ENCODE measurements at regions not wholly inside any gene's neighbourhood (a gene's known extent, or its start where the extent isn't known, plus 50 kb on each side); places are given as distances from the start of the nearest gene placed in this dataset.

DNA sequence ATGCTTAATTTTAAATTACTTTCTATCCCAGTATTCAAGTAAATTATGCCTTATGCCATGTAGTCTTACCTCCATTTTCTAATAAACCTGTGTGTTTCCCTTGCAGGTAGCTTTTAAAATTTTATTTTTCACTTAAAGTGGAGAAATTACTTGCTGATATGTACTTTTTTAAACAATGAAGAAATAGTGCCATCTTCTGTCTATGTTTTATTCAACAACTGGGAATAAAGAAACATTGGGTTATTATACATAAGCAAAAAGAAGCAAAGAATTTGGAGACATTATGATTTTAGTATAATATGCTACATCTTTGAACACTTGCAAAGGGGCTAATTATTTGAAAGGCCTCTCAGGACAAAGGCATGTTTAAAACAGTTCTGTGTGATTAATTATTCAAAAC, 1912.9 kb downstream of the MRPL39 start:
- ChIA-PET POLR2A (no interaction called here), CTCF (interaction anchor here (0.7 kb wide), 1 partner anchor 678 kb away, joined by 4 read pairs; no protein-coding TSS in a partner anchor)
- Histone ChIP-seq H3K27ac (ENCODE audit: extremely low read depth, low read depth, low read length) (no peak overlapping the region), H3K9me3 (ENCODE audit: control insufficient read depth, insufficient read depth, low read depth, low read length) (no peaks in the 10 kb centered on the region), H3K4me3 (ENCODE audit: low read depth, low read length) (no peak overlapping the region), H3K4me1 (ENCODE audit: control insufficient read depth, insufficient read depth, low read length) (no peaks in the 10 kb centered on the region), H3K36me3 (ENCODE audit: control insufficient read depth in 2 of 2, insufficient read depth in 1 of 2, low read length in 2 of 2) (no peaks in the 10 kb centered on the region)
- TF ChIP-seq MEIS1 (CRISPR knock-in tag; IDR thresholded peaks at IDR 0.05; ENCODE audit: borderline replicate concordance): no peak
- TF ChIP-seq, protein P1, sequence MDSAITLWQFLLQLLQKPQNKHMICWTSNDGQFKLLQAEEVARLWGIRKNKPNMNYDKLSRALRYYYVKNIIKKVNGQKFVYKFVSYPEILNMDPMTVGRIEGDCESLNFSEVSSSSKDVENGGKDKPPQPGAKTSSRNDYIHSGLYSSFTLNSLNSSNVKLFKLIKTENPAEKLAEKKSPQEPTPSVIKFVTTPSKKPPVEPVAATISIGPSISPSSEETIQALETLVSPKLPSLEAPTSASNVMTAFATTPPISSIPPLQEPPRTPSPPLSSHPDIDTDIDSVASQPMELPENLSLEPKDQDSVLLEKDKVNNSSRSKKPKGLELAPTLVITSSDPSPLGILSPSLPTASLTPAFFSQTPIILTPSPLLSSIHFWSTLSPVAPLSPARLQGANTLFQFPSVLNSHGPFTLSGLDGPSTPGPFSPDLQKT (IDR thresholded peaks at IDR 0.05; ENCODE audit: borderline replicate concordance, low read depth, low read length): no peak
- TF ChIP-seq, protein P2, sequence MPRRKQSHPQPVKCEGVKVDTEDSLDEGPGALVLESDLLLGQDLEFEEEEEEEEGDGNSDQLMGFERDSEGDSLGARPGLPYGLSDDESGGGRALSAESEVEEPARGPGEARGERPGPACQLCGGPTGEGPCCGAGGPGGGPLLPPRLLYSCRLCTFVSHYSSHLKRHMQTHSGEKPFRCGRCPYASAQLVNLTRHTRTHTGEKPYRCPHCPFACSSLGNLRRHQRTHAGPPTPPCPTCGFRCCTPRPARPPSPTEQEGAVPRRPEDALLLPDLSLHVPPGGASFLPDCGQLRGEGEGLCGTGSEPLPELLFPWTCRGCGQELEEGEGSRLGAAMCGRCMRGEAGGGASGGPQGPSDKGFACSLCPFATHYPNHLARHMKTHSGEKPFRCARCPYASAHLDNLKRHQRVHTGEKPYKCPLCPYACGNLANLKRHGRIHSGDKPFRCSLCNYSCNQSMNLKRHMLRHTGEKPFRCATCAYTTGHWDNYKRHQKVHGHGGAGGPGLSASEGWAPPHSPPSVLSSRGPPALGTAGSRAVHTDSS (tag by site-specific recombination; IDR thresholded peaks at IDR 0.05): no peak

DNA sequence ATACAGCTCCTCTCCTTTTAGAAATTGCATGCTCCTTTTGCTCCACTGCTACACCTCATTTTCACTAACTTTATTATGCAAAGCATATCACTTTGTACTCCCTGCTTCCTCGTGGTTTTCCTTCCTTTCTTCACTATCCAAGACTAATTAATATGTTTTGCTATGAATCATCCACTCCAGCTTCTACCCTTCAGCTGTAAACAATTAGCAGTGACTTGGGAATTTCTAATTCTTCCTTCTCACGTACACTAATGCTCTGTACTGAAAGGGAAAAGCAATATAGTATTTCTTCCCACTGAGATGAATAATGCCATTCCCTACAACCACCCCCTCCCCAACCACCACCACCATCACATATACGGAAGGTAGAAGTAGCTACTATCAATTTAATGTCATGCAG, 1917.0 kb downstream of the MRPL39 start:
- TF ChIP-seq, protein P3, sequence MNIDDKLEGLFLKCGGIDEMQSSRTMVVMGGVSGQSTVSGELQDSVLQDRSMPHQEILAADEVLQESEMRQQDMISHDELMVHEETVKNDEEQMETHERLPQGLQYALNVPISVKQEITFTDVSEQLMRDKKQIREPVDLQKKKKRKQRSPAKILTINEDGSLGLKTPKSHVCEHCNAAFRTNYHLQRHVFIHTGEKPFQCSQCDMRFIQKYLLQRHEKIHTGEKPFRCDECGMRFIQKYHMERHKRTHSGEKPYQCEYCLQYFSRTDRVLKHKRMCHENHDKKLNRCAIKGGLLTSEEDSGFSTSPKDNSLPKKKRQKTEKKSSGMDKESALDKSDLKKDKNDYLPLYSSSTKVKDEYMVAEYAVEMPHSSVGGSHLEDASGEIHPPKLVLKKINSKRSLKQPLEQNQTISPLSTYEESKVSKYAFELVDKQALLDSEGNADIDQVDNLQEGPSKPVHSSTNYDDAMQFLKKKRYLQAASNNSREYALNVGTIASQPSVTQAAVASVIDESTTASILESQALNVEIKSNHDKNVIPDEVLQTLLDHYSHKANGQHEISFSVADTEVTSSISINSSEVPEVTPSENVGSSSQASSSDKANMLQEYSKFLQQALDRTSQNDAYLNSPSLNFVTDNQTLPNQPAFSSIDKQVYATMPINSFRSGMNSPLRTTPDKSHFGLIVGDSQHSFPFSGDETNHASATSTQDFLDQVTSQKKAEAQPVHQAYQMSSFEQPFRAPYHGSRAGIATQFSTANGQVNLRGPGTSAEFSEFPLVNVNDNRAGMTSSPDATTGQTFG (tag by site-specific recombination; IDR thresholded peaks at IDR 0.05; ENCODE audit: borderline replicate concordance): no peak
- TF ChIP-seq PRDM1 (tag by site-specific recombination; IDR thresholded peaks at IDR 0.05) (no peak), MYNN (tag by site-specific recombination; IDR thresholded peaks at IDR 0.05; ENCODE audit: borderline replicate concordance) (no peak), ZNF521 (tag by site-specific recombination; IDR thresholded peaks at IDR 0.05) (no peak), ZNF530 (tag by site-specific recombination; IDR thresholded peaks at IDR 0.05; ENCODE audit: low read depth) (no peak), ZXDB (tag by site-specific recombination; IDR thresholded peaks at IDR 0.05) (no peak), ZNF211 (tag by site-specific recombination; IDR thresholded peaks at IDR 0.05; ENCODE audit: low read depth) (no peak), ZNF221 (tag by site-specific recombination; IDR thresholded peaks at IDR 0.05; ENCODE audit: borderline replicate concordance) (no peak), ZNF223 (tag by site-specific recombination; IDR thresholded peaks at IDR 0.05) (no peak)
- TF ChIP-seq, protein P4, sequence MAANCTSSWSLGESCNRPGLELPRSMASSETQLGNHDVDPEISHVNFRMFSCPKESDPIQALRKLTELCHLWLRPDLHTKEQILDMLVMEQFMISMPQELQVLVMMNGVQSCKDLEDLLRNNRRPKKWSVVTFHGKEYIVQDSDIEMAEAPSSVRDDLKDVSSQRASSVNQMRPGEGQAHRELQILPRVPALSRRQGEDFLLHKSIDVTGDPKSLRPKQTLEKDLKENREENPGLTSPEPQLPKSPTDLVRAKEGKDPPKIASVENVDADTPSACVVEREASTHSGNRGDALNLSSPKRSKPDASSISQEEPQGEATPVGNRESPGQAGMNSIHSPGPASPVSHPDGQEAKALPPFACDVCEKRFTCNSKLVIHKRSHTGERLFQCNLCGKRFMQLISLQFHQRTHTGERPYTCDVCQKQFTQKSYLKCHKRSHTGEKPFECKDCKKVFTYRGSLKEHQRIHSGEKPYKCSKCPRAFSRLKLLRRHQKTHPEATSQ (tag by site-specific recombination; IDR thresholded peaks at IDR 0.05): no peak
- TF ChIP-seq, protein P5, sequence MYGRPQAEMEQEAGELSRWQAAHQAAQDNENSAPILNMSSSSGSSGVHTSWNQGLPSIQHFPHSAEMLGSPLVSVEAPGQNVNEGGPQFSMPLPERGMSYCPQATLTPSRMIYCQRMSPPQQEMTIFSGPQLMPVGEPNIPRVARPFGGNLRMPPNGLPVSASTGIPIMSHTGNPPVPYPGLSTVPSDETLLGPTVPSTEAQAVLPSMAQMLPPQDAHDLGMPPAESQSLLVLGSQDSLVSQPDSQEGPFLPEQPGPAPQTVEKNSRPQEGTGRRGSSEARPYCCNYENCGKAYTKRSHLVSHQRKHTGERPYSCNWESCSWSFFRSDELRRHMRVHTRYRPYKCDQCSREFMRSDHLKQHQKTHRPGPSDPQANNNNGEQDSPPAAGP (tag by site-specific recombination; IDR thresholded peaks at IDR 0.05): no peak
- POLR2A ChIA-PET: no interaction called here
- no peak overlapping the region for H3K4me3 ChIP-seq (ENCODE audit: low read depth, low read length)
- H3K27ac ChIP-seq (ENCODE audit: extremely low read depth, low read depth, low read length): no peak overlapping the region
- no peaks in the 10 kb centered on the region for H3K36me3 ChIP-seq (ENCODE audit: control insufficient read depth in 2 of 2, insufficient read depth in 1 of 2, low read length in 2 of 2)
- no peaks in the 10 kb centered on the region for H3K4me1 ChIP-seq (ENCODE audit: control insufficient read depth, insufficient read depth, low read length)
- CTCF ChIA-PET: interaction anchor here (1.0 kb wide), 1 partner anchor 324 kb away, joined by 4 read pairs; no protein-coding TSS in a partner anchor
- H3K9me3 ChIP-seq (ENCODE audit: control insufficient read depth, insufficient read depth, low read depth, low read length): no peaks in the 10 kb centered on the region

Measured in HEK293 (cell line).